HG03460 (cell line): ENCODE measurements at regions not wholly inside any gene's neighbourhood (a gene's known extent, or its start where the extent isn't known, plus 50 kb on each side); places are given as distances from the start of the nearest gene placed in this dataset.

Source experiments
- ATAC-seq: cut with Tn5 transposase; IDR thresholded peaks from one replicate; pipeline ENCODE4 v1.9.1; 2021; ENCODE audit not compliant: unreplicated experiment

GRCh38 chr9:126218359-126219125 is 108.1 kb upstream of the MVB12B start:
- no peak for ATAC-seq

GRCh38 chr9:126219166-126219565 is 107.5 kb upstream of the MVB12B start:
- ATAC-seq, result no peak

- ATAC-seq, result no peak
These were observed 107.0 kb upstream of the MVB12B start for GRCh38 chr9:126219648-126220063.

DNA sequence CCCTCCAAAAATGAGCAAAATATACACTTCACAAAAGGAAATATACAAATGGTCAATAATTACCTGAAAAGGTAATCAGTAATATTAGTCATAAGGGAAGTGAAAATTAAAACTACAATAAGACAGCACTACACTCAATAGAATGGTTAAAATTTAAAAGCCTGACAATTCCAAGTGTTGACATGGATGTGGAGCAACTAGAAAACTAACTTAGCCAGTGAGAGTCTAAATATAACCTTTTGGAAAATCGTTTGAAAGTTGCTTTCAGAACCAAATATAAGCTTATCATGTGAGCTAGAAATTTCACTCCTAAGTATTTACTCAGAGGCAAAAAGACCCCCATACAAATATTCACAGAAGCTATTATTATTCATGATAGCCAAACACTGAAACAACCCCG is 105.1 kb upstream of the MVB12B start:
- ATAC-seq, result no peak

- no peak for ATAC-seq
These were observed 104.2 kb upstream of the MVB12B start for GRCh38 chr9:126222363-126222834.

- ATAC-seq, result no peak
These were observed 103.7 kb upstream of the MVB12B start for GRCh38 chr9:126222835-126223431.

GRCh38 chr9:126223798-126224531 is 102.7 kb upstream of the MVB12B start:
- ATAC-seq, result no peak

- no peak for ATAC-seq
These were observed 100.7 kb upstream of the MVB12B start for GRCh38 chr9:126225611-126226609.

DNA sequence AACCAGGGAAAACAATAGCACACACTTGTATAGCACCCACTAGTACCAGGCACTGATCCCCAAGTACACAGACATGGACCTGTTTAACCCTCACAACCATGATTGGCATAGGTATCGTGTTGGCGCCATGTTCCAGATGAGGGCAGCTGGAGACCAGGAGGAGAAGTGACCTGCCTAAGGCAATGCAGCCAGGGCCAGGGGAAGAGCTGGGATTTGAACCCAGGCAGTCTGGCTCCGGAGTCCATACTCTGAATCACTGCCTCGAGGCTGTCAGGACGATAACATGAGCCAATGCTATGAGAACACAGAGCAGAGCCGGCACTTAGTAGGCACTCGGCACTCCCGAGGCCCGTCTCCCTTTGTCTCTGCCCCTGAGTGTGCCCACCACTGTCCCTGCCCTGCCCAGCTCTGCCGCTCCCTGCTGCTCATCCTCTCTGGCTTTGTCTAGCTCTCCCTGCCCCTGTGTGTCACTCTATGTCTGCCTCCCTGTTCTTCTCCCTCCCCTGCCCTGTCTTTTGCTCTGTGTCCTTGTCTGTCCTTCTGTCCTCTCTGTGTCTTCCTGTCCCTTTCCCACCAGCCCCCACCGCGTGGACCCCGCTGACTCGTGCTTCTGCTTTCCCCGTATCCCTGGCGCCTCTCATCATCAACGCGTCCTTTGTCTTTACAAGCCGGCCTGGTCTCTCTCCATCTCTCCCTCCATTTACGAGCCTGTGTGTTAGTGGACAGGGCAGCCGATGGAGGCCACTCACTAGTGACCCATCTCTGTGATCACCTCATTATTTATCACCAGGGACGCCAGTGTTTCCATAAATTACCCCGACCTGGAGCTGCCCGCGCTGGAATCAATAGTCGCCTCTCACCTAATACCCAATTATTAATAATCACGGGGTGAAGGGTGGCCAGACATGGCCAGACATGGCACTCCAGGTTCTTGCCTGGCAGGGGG is 99.4 kb upstream of the MVB12B start:
- ATAC-seq, result no peak

DNA sequence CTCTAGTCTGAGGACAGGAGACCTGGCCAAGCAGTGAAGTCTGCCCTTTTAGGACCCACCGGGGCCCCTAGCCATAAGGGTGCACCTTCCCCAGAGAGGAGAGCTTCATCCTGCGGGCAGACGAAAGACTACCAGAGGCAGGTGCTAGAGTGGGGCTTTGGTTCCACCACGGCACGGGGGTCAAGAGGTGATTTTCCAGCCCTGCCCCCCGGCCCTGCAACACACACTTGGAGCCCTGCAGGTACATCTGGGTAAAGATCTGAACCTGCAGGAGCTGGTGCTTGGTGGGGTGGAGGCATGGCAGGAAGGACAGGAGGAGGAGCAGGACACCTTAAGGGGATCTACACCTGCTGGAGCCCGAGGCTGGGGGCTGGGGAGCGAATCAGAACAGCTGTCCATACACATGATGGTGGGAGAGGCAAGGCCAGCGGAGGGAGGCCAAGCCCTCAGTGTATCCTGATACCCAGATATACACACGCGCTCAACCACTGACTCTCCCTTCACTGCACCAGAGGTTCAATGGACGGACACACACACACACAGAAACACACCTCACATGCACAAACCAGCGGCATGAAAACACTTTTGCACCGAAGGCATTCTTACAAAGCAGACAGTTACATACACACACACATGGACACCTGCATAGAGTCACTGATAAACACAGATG is 98.4 kb upstream of the MVB12B start:
- ATAC-seq, result no peak

- no peak for ATAC-seq
These were observed 97.7 kb upstream of the MVB12B start for GRCh38 chr9:126228781-126229444.

DNA sequence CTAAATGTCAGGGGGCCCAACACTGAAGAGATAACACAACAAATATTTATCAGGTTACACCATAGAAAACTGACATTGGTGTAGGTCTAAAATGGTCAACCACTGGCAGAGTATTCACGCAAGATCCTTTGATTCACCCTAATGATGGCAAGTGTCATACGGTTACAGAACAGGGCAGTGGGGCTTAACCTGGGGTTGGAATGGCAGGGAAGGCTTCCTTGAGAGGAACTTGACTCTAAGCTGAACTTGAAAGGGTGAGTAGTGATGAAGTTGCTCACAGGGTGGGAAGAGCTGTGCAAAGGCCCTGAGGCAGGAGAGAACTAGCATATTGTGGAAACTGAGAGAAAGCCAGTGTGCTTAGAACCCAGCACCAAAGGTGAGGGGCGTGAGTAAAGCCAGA is 97.1 kb upstream of the MVB12B start:
- ATAC-seq, result no peak

DNA sequence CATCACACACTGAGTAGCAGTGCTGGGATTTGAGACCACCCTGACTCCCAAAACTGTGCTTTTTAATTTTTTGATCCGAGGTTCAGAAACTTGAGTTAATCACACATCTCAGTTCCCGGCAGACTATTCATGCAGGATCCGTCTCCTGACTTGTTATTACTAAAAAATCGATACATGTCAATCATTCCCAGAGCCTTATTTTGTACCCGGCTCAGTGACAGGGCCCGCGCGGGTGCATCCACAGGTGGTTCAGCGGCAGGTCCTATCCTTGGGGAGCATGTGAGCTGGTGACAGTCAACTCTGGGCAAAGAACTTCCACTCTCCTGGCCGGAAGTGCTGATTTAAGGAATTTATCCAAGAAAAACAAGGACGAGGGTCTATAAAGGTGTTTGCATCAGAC is 95.9 kb upstream of the MVB12B start:
- no peak for ATAC-seq

DNA sequence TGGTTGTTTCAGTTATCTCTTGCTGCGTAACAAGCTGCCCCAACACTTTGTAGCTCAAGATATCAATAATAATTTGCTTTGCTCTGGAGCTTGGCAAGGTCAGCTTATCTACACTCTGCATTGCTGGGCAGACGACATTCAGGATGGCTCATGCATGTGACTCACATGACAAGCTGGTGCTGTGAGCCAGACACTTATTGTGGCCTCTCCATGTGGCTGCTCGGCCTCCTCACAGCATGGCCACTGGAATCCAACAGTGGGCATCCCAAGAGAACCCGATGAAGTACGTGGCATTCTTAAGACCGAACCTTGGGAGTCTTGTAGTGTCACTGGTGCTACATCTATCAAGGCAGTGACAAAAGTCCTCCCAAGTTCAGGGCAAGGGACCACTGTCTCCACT is 94.2 kb upstream of the MVB12B start:
- no peak for ATAC-seq

GRCh38 chr9:126233175-126233574 is 93.5 kb upstream of the MVB12B start:
- no peak for ATAC-seq

- ATAC-seq, result no peak
These were observed 92.6 kb upstream of the MVB12B start for GRCh38 chr9:126233913-126234525.

DNA sequence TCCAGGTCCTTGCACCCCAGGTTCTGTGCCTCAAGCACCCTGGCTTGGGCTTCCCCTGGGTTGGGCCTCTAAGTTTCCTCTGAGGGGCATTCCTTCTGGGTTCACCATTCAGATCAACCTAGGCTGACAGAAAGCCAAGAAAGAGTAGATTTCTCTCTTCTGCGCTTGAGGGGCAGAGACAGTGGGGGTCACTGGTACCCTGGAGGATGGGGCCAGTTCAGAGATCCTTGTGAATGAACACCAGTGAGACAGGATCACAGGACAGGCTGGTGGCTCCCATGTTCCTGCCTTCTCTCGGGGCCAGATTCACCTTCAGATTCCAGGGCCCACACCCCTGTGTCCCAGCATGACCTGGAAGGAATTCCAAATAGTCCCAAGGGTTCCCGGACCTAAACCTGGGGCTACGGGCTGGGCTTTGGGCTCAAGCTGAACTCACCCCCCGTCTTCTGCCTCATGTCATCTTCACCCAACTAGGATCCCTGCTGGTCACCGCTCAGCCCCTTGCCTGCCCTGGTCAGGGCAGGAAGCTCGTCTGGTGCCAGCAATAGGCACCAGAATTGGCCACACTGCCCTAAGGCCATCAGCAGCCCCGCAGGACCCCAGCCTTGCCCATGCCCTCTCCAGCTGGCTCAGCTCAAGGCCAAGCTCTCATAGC is 91.8 kb upstream of the MVB12B start:
- ATAC-seq, result no peak
